Iris pigment epithelial cell (primary cell): ENCODE measurements at regions not wholly inside any gene's neighbourhood (a gene's known extent, or its start where the extent isn't known, plus 50 kb on each side); places are given as distances from the start of the nearest gene placed in this dataset.

Source experiments
- DNase-seq: peaks from one replicate; pipeline ENCODE4 v3.0.0-alpha.2; 2011; ENCODE audit warnings: low read depth

- no peak for DNase-seq
Measured at GRCh38 chr13:73800011-73800410, 334.2 kb downstream of the KLF12 start.

GRCh38 chr13:73794755-73795154 lies 339.4 kb downstream of the KLF12 start:
- no peak for DNase-seq

- DNase-seq, result no peak
Measured at GRCh38 chr13:73793361-73793760, 340.8 kb downstream of the KLF12 start.

- DNase-seq, result no peak
Measured at GRCh38 chr13:73792796-73793195, 341.4 kb downstream of the KLF12 start.

GRCh38 chr13:73782450-73783449 lies 351.5 kb downstream of the KLF12 start:
- DNase-seq, result peak; percentile 61

- no peak for DNase-seq
Measured at GRCh38 chr13:73781384-73781783, 352.8 kb downstream of the KLF12 start.

GRCh38 chr13:73779881-73780280 lies 354.3 kb downstream of the KLF12 start:
- DNase-seq, result no peak

GRCh38 chr13:73778242-73778864 lies 355.9 kb downstream of the KLF12 start:
- no peak for DNase-seq

GRCh38 chr13:73777134-73777533 lies 357.1 kb downstream of the KLF12 start:
- no peak for DNase-seq

- DNase-seq, result no peak
Measured at GRCh38 chr13:73776151-73776785, 357.9 kb downstream of the KLF12 start.

GRCh38 chr13:73773168-73773549 lies 361.0 kb downstream of the KLF12 start:
- DNase-seq, result no peak

- no peak for DNase-seq
Measured at GRCh38 chr13:73772449-73773167, 361.6 kb downstream of the KLF12 start.

GRCh38 chr13:73767747-73768315 lies 366.4 kb downstream of the KLF12 start:
- DNase-seq, result peak; percentile 13

- DNase-seq, result peak; percentile 17
Measured at GRCh38 chr13:73767191-73767741, 366.9 kb downstream of the KLF12 start.

- peak; percentile 77 for DNase-seq
Measured at GRCh38 chr13:73765651-73766384, 368.4 kb downstream of the KLF12 start.

GRCh38 chr13:73759434-73759833 lies 374.8 kb downstream of the KLF12 start:
- no peak for DNase-seq

- no peak for DNase-seq
Measured at GRCh38 chr13:73757481-73758233, 376.5 kb downstream of the KLF12 start.

GRCh38 chr13:73754727-73755292 lies 379.4 kb downstream of the KLF12 start:
- DNase-seq, result peak; percentile 68

GRCh38 chr13:73754241-73754640 lies 380.0 kb downstream of the KLF12 start:
- DNase-seq, result no peak

- DNase-seq, result no peak
Measured at GRCh38 chr13:73751290-73751689, 382.9 kb downstream of the KLF12 start.
